IMR-90 (cell line): ENCODE measurements at regions not wholly inside any gene's neighbourhood (a gene's known extent, or its start where the extent isn't known, plus 50 kb on each side); places are given as distances from the start of the nearest gene placed in this dataset.

Experiments used
- ATAC-seq: fragments of 200-7000 bp; cut with Tn5 transposase; 2 replicates; pipeline ENCODE4 v1.9.1; 2020; ENCODE audit warnings: low read depth, mild to moderate bottlenecking, moderate library complexity
- BruUV-seq: library from RNA; stranded (reverse); fragments of 400-500 nt; replicated peaks from 2 replicates; lab custom pipeline; 2021; lab: Mats Ljungman, UMichigan
- CTCF ChIA-PET: fragments of 300-600 bp; formaldehyde crosslinking; extraction: SDS; loops from one replicate; lab custom pipeline; 2021; ENCODE audit warnings: antibody characterized with exemption; lab: Yijun Ruan, JAX
- POLR2A ChIA-PET: fragments of 300-600 bp; sonication (Branson Sonifier 250); formaldehyde crosslinking; loops from one replicate; lab custom pipeline; 2022; ENCODE audit warnings: antibody characterized with exemption; ENCODE audit not compliant: unreplicated experiment; lab: Charles Lee
- DNase-seq: peaks from one replicate; pipeline ENCODE4 v3.0.0; 2013
- H2AFZ ChIP-seq: replicated peaks from 2 replicates; pipeline ENCODE3; 2013; ENCODE audit warnings: low read length, mild to moderate bottlenecking; ENCODE audit not compliant: poor library complexity
- H2AK5ac ChIP-seq: 2 replicates; pipeline ENCODE4 v1.6.1; 2013; ENCODE audit warnings: low read depth, low read length, inconsistent platforms
- H2AK9ac ChIP-seq: replicated peaks from 2 replicates; pipeline ENCODE3; 2013; ENCODE audit warnings: mild to moderate bottlenecking, low read depth, low read length, moderate library complexity; ENCODE audit not compliant: poor library complexity
- H2BK120ac ChIP-seq: 2 replicates; pipeline ENCODE4 v1.6.1; 2013; ENCODE audit warnings: low read depth, low read length, inconsistent platforms
- H2BK15ac ChIP-seq: 3 replicates; pipeline ENCODE4 v1.6.1; 2013; ENCODE audit warnings: low read depth, low read length, inconsistent platforms
- H2BK20ac ChIP-seq: 2 replicates; pipeline ENCODE4 v1.6.1; 2013; ENCODE audit warnings: low read depth, mild to moderate bottlenecking, inconsistent platforms, low read length, moderate library complexity
- H2BK5ac ChIP-seq: 2 replicates; pipeline ENCODE4 v1.6.1; 2013; ENCODE audit warnings: mild to moderate bottlenecking, low read depth, low read length, inconsistent platforms; ENCODE audit not compliant: poor library complexity, severe bottlenecking
- H3K14ac ChIP-seq: replicated peaks from 2 replicates; pipeline ENCODE4 v1.6.1; 2013; ENCODE audit warnings: low read depth, low read length, inconsistent platforms
- H3K18ac ChIP-seq: 2 replicates; pipeline ENCODE4 v1.6.1; 2013; ENCODE audit warnings: low read depth, low read length, control low read depth
- H3K23ac ChIP-seq: 2 replicates; pipeline ENCODE4 v1.6.1; 2013; ENCODE audit warnings: low read depth, low read length, inconsistent platforms
- H3K27ac ChIP-seq: 2 replicates; pipeline ENCODE4 v1.5.1; 2013; ENCODE audit warnings: mild to moderate bottlenecking, control low read depth, low read length; ENCODE audit not compliant: insufficient read depth
- H3K27me3 ChIP-seq: 2 replicates; pipeline ENCODE4 v1.6.1; 2013; ENCODE audit warnings: low read length; ENCODE audit not compliant: control insufficient read depth, insufficient read depth
- H3K36me3 ChIP-seq: 2 replicates; pipeline ENCODE4 v1.6.1; 2013; ENCODE audit warnings: low read length, mixed read lengths; ENCODE audit not compliant: control insufficient read depth, insufficient read depth
- H3K4ac ChIP-seq: 2 replicates; pipeline ENCODE4 v1.6.1; 2013; ENCODE audit warnings: low read depth, low read length, inconsistent platforms
- H3K4me1 ChIP-seq: 2 replicates; pipeline ENCODE4 v1.6.1; 2013; ENCODE audit warnings: low read length, mixed read lengths; ENCODE audit not compliant: control insufficient read depth, insufficient read depth
- H3K4me2 ChIP-seq: 2 replicates; pipeline ENCODE4 v1.6.1; 2013; ENCODE audit warnings: low read depth, mild to moderate bottlenecking, control low read depth, low read length, moderate library complexity
- H3K4me3 ChIP-seq: 2 replicates; pipeline ENCODE4 v1.5.1; 2013; ENCODE audit warnings: low read depth, mild to moderate bottlenecking, control low read depth, low read length, moderate library complexity; ENCODE audit not compliant: insufficient read depth
- H3K56ac ChIP-seq: 2 replicates; pipeline ENCODE4 v1.6.1; 2013; ENCODE audit warnings: low read length, inconsistent platforms; ENCODE audit not compliant: insufficient read depth; ENCODE audit errors: extremely low read depth
- H3K79me1 ChIP-seq, 2 experiments: 2 replicates each; pipeline ENCODE4 v1.6.1; 2013; ENCODE audit warnings: low read length in 2 of 2, inconsistent platforms in 1 of 2, low read depth in 1 of 2
- H3K9ac ChIP-seq: 2 replicates; pipeline ENCODE4 v1.6.1; 2013; ENCODE audit warnings: low read depth, low read length, control low read depth
- H3K9me1 ChIP-seq: 2 replicates; pipeline ENCODE4 v1.6.1; 2013; ENCODE audit warnings: low read length, inconsistent platforms; ENCODE audit not compliant: insufficient read depth
- H3K9me3 ChIP-seq: 2 replicates; pipeline ENCODE4 v1.6.1; 2013; ENCODE audit warnings: low read length; ENCODE audit not compliant: control insufficient read depth, insufficient read depth
- H4K20me1 ChIP-seq: 2 replicates; pipeline ENCODE4 v1.6.1; 2013; ENCODE audit warnings: low read length, inconsistent platforms; ENCODE audit not compliant: insufficient read depth
- H4K5ac ChIP-seq: 2 replicates; pipeline ENCODE4 v1.6.1; 2013; ENCODE audit warnings: mild to moderate bottlenecking, low read depth, low read length, control low read depth
- H4K8ac ChIP-seq, 2 experiments: 2 replicates each; pipeline ENCODE4 v1.6.1; 2013; ENCODE audit warnings: low read depth in 2 of 2, low read length in 2 of 2, control low read depth in 1 of 2, inconsistent platforms in 1 of 2
- H4K91ac ChIP-seq: 2 replicates; pipeline ENCODE4 v1.6.1; 2013; ENCODE audit warnings: low read depth, low read length, inconsistent platforms; ENCODE audit not compliant: insufficient read depth
- BHLHE40 ChIP-seq: fragments of 150-350 bp; IDR thresholded peaks from 2 replicates; pipeline ENCODE4 v1.6.1; 2016; ENCODE audit warnings: mild to moderate bottlenecking, low read depth, low read length
- MAZ ChIP-seq: IDR thresholded peaks from 2 replicates; pipeline ENCODE4 v1.6.1; 2012; ENCODE audit warnings: low read depth, mild to moderate bottlenecking, low read length, improper control_type of control experiment, moderate library complexity, borderline replicate concordance
- WGBS, 2 experiments: methylation state at CpG; one replicate each; pipeline versions ENCODE4 v1.1.5 to v1.1.7; 2013; ENCODE audit warnings: missing lambda C conversion rate in 2 of 2; ENCODE audit not compliant: insufficient read length in 1 of 2; ENCODE audit errors: extremely low coverage in 2 of 2; 5-methylcytosine and 5-hydroxymethylcytosine counted together
- dilution Hi-C: fragments of 300-500 bp; cut with HindIII; formaldehyde crosslinking; loops from one replicate; pipeline ENCODE4 v1.14.3; 2018; ENCODE audit warnings: low sequenced_read_pairs; ENCODE audit not compliant: unreplicated experiment
- in situ Hi-C: fragments of 300-500 bp; cut with MboI; formaldehyde crosslinking; loops from 3 replicates; pipeline ENCODE4 v1.14.3; 2019; ENCODE audit warnings: low sequenced_read_pairs, inconsistent platforms, mixed read lengths
- intact Hi-C: fragments of 100-400 bp; cut with micrococcal nuclease; formaldehyde crosslinking; loops from 2 replicates; pipeline ENCODE4 v1.10.0; 2022

DNA sequence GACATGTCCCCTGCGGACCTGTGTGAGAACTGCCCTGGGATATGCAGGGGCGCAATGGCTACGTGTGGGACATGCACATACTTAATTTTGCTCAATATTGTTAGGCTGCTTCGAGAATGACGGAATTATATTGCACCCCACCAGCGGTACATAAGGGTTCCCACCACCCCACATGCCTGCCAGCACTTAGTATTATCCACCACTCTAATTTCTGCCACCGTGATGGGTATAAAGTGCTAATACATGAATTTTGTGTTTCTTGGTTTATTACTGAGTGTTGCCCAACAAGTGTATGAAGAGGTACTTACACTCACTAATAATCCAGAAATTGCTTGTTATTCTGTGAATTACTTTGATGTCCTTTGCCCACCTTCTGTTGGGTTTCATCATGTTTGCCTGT lies 52.1 kb upstream of the ACOT11 start:
- H3K4me1 ChIP-seq: peaks cover 5% of the 10 kb centered on the region; the same call in 1 of the 2 replicates
- no TSS peak for BruUV-seq
- no peak overlapping the region for H2BK120ac ChIP-seq
- dilution Hi-C loops (no loop called here), intact Hi-C loops (no loop called here), in situ Hi-C loops (loop anchor here (10.0 to 25.0 kb wide), 2 partner anchors 391 to 634 kb away; no protein-coding TSS in a partner anchor)
- no peak overlapping the region for H4K91ac ChIP-seq
- ChIA-PET CTCF (no interaction called here), POLR2A (no interaction called here)
- H2BK15ac ChIP-seq: no peak overlapping the region
- no peak overlapping the region for H2BK20ac ChIP-seq
- no peak overlapping the region for H2AFZ ChIP-seq
- H4K8ac ChIP-seq: no peak overlapping the region
- no peak overlapping the region for H2BK5ac ChIP-seq
- peaks cover 40% of the 10 kb centered on the region for H3K27me3 ChIP-seq
- H3K36me3 ChIP-seq: no peaks in the 10 kb centered on the region
- peaks cover 4% of the 10 kb centered on the region for H3K9me3 ChIP-seq
- no peak overlapping the region for H2AK5ac ChIP-seq
- no peaks in the 10 kb centered on the region for H4K20me1 ChIP-seq
- no peak overlapping the region for H2AK9ac ChIP-seq
- H4K5ac ChIP-seq: no peak overlapping the region
- no peak overlapping the region for H3K4ac ChIP-seq
- H3K18ac ChIP-seq: no peak overlapping the region
- WGBS, 2 experiments: 100% methylated on average over 2 of the region's 7 CpGs; no CpG with 5 or more reads in 1 of the 2 experiments
- H3K9me1 ChIP-seq: no peaks in the 10 kb centered on the region
- H3K56ac ChIP-seq: no peak overlapping the region
- H3K4me2 ChIP-seq: no peak overlapping the region
- no peak overlapping the region for H3K4me3 ChIP-seq
- no peak for ATAC-seq
- no peak overlapping the region for H3K14ac ChIP-seq
- no peak for DNase-seq
- no peak overlapping the region for H3K9ac ChIP-seq
- no peak overlapping the region for H3K27ac ChIP-seq
- no peak overlapping the region for H3K23ac ChIP-seq
- H3K79me1 ChIP-seq: no peaks in the 10 kb centered on the region
- TF ChIP-seq BHLHE40: no peak
- TF ChIP-seq MAZ: no peak
